Upper lobe of left lung (tissue), 6 donors: ENCODE measurements at regions not wholly inside any gene's neighbourhood (a gene's known extent, or its start where the extent isn't known, plus 50 kb on each side); places are given as distances from the start of the nearest gene placed in this dataset.

Source experiments
- ATAC-seq, 2 donors: fragments of 200-7000 bp; cut with Tn5 transposase; one replicate each; pipeline ENCODE4 v1.9.1; 2022; ENCODE audit warnings: mild to moderate bottlenecking in 2 of 2, moderate library complexity in 2 of 2; ENCODE audit not compliant: low FRiP score in 2 of 2
- DNase-seq, 2 donors: peaks; one replicate each; pipeline ENCODE4 v3.0.0-alpha.2; 2019 to 2020
- H3K27ac ChIP-seq, 4 donors: fragments of 200-600 bp; sonication (generic); one replicate each; pipeline ENCODE4 v1.5.1; 2016 to 2019
- H3K27me3 ChIP-seq, 4 donors: fragments of 200-600 bp; sonication (generic); one replicate each; pipeline ENCODE4 v1.5.1; 2017 to 2019
- H3K36me3 ChIP-seq, 4 donors: fragments of 200-600 bp; sonication (generic); one replicate each; pipeline ENCODE4 v1.5.1; 2016 to 2019
- H3K4me1 ChIP-seq, 4 donors: fragments of 200-600 bp; sonication (generic); one replicate each; pipeline ENCODE4 v1.5.1; 2018 to 2019
- H3K4me3 ChIP-seq, 4 donors: fragments of 200-600 bp; sonication (generic); one replicate each; pipeline ENCODE4 v1.5.1; 2017 to 2019; ENCODE audit warnings: mild to moderate bottlenecking in 2 of 4, moderate library complexity in 1 of 4
- H3K9me3 ChIP-seq, 4 donors: fragments of 200-600 bp; sonication (generic); one replicate each; pipeline ENCODE4 v1.5.1; 2018 to 2019
- EP300 ChIP-seq, 4 donors: sonication (generic); formaldehyde crosslinking; IDR thresholded peaks; one replicate each; pipeline ENCODE4 v1.5.1; 2017; ENCODE audit warnings: antibody characterized with exemption in 4 of 4, control low read depth in 2 of 4
- POLR2A ChIP-seq, 4 donors: fragments of 450-650 bp; IDR thresholded peaks; one replicate each; pipeline ENCODE4 v1.5.1; 2016 to 2017; ENCODE audit warnings: antibody characterized with exemption in 4 of 4, mild to moderate bottlenecking in 2 of 4
- POLR2AphosphoS5 ChIP-seq, 2 donors: sonication (generic); formaldehyde crosslinking; IDR thresholded peaks; one replicate each; pipeline ENCODE4 v1.5.1; 2017; ENCODE audit warnings: antibody characterized with exemption in 2 of 2
- WGBS, 2 donors: methylation state at CpG; one replicate each; pipeline ENCODE4 v1.1.5; 2017 to 2018; 5-methylcytosine and 5-hydroxymethylcytosine counted together
- TF ChIP-seq, protein P1 (sequence below), 6 experiments: fragments of 450-650 bp in 4 of 6; fragments of 200-600 bp in 2 of 6; sonication (generic) in 2 of 6; IDR thresholded peaks; one replicate each; pipeline ENCODE4 v1.5.1; 2016 to 2019; ENCODE audit warnings: antibody characterized with exemption in 6 of 6
- donor health status: DM: no; HTN: no; CAD: no; lungs with moderate emphysema.
- donor health status: DM: no; HTN: yes; CAD: no; lungs with severe emphysema.

DNA sequence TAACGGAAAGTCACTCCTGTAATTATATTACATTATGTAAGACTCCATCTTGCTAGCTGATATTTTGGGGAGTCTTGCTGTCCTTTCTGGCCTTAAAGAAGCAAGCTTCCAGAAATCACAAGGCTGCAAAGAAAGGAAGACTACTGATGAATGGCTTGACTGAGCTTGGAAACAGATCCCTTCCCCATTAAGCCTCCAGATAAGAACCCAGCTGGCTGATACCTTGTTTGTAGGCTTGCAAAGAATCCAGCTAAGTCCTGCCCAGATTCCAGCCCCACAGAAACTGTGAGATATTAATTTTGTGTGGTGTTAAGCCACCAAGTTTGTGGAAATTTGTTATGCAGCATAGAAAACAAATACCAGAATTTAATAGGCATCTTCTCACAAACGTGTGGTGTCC lies 49.9 kb upstream of the TMEM106B start:
- 63 to 82% methylated on average over 2 of the region's 2 CpGs for WGBS, 2 donors
- H3K27ac ChIP-seq, result no peak overlapping the region
- DNase-seq (no peak), ATAC-seq (no peak)
- H3K4me3 ChIP-seq, result no peak overlapping the region
- no peaks in the 10 kb centered on the region for H3K36me3 ChIP-seq
- H3K9me3 ChIP-seq, result no peaks in the 10 kb centered on the region
- TF ChIP-seq, protein P1, sequence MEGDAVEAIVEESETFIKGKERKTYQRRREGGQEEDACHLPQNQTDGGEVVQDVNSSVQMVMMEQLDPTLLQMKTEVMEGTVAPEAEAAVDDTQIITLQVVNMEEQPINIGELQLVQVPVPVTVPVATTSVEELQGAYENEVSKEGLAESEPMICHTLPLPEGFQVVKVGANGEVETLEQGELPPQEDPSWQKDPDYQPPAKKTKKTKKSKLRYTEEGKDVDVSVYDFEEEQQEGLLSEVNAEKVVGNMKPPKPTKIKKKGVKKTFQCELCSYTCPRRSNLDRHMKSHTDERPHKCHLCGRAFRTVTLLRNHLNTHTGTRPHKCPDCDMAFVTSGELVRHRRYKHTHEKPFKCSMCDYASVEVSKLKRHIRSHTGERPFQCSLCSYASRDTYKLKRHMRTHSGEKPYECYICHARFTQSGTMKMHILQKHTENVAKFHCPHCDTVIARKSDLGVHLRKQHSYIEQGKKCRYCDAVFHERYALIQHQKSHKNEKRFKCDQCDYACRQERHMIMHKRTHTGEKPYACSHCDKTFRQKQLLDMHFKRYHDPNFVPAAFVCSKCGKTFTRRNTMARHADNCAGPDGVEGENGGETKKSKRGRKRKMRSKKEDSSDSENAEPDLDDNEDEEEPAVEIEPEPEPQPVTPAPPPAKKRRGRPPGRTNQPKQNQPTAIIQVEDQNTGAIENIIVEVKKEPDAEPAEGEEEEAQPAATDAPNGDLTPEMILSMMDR (IDR thresholded peaks at IDR 0.05), result no peak
- TF ChIP-seq POLR2A (IDR thresholded peaks at IDR 0.05) (no peak), POLR2AphosphoS5 (IDR thresholded peaks at IDR 0.05) (no peak), EP300 (IDR thresholded peaks at IDR 0.05) (no peak)
- no peaks in the 10 kb centered on the region for H3K27me3 ChIP-seq
- H3K4me1 ChIP-seq, result no peaks in the 10 kb centered on the region
